ENCODE measurements at regions not wholly inside any gene's neighbourhood (a gene's known extent, or its start where the extent isn't known, plus 50 kb on each side); places are given as distances from the start of the nearest gene placed in this dataset.

GRCh38 chr9:78904686-78905085, 607.8 kb downstream of the PSAT1 start:
- TF ChIP-seq CTCF (conservative IDR thresholded peaks at IDR 0.05 in 1 of 2, IDR thresholded peaks at IDR 0.05 in 1 of 2; ENCODE audit: low read depth in 1 of 2, low read length in 2 of 2) (no peak), EZH2 (IDR thresholded peaks at IDR 0.05; ENCODE audit: low read length, missing control alignments) (no peak)
